ENCODE measurements at regions not wholly inside any gene's neighbourhood (a gene's known extent, or its start where the extent isn't known, plus 50 kb on each side); places are given as distances from the start of the nearest gene placed in this dataset.

DNA sequence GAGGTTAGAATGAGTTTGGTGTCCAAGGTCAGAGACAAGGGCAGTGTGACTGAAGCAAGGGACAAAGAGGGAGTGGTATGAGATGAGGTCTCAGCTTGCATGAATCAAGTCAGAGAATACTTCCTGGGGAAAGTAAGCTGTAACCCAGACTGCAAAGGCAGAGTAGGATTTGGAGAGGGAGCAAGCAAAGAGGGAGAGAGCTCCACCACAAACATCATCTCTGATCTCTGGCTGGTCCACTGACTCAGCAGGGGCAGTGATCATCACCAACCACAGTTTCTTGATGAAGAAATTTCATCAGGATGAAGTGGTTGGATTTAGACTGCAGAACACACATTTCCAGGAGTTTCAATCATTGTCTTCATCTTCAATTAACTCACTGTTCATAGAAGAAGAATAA, 54.9 kb upstream of the HMGXB4 start:
- Histone ChIP-seq H3K27me3 (no peaks in the 10 kb centered on the region), H3K4me1 (no peaks in the 10 kb centered on the region), H3K4me3 (no peak overlapping the region), H3K9me3 (no peaks in the 10 kb centered on the region), H3K36me3 (no peaks in the 10 kb centered on the region), H3K27ac (no peak overlapping the region)
- TF ChIP-seq, protein P1, sequence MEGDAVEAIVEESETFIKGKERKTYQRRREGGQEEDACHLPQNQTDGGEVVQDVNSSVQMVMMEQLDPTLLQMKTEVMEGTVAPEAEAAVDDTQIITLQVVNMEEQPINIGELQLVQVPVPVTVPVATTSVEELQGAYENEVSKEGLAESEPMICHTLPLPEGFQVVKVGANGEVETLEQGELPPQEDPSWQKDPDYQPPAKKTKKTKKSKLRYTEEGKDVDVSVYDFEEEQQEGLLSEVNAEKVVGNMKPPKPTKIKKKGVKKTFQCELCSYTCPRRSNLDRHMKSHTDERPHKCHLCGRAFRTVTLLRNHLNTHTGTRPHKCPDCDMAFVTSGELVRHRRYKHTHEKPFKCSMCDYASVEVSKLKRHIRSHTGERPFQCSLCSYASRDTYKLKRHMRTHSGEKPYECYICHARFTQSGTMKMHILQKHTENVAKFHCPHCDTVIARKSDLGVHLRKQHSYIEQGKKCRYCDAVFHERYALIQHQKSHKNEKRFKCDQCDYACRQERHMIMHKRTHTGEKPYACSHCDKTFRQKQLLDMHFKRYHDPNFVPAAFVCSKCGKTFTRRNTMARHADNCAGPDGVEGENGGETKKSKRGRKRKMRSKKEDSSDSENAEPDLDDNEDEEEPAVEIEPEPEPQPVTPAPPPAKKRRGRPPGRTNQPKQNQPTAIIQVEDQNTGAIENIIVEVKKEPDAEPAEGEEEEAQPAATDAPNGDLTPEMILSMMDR (IDR thresholded peaks at IDR 0.05) = no peak
- TF ChIP-seq POLR2A (IDR thresholded peaks at IDR 0.05) = no peak
- no peak for DNase-seq
- intact Hi-C loops (cut with DNase I; ENCODE audit: low total_unique reads) = no loop called here

DNA sequence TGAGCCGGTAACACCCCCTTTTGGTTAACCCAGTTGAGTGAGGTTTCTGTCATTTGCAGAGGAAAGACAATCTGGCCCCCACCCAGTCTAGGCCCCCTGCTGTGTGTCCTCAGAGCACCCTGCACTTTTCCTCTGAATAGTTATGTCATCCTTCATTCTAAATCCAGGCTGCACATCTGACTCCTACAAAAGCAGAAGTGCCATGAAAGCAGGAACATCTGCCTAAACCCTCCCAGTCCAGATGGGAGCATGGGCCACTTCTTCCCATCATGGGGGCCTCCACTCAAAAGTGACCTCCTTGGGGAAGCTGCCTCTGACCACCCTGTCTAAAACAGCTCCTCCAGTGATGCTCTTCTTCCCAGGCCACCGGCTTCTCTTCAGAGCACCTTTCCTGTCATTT, 53.7 kb upstream of the HMGXB4 start:
- TF ChIP-seq, protein P1 (IDR thresholded peaks at IDR 0.05) = no peak
- TF ChIP-seq POLR2A (IDR thresholded peaks at IDR 0.05) = no peak
- DNase-seq = no peak
- no peak overlapping the region for H3K27ac ChIP-seq
- no peaks in the 10 kb centered on the region for H3K36me3 ChIP-seq
- no peaks in the 10 kb centered on the region for H3K9me3 ChIP-seq
- no peaks in the 10 kb centered on the region for H3K27me3 ChIP-seq
- intact Hi-C loops (cut with DNase I; ENCODE audit: low total_unique reads) = no loop called here
- no peak overlapping the region for H3K4me3 ChIP-seq
- no peaks in the 10 kb centered on the region for H3K4me1 ChIP-seq

DNA sequence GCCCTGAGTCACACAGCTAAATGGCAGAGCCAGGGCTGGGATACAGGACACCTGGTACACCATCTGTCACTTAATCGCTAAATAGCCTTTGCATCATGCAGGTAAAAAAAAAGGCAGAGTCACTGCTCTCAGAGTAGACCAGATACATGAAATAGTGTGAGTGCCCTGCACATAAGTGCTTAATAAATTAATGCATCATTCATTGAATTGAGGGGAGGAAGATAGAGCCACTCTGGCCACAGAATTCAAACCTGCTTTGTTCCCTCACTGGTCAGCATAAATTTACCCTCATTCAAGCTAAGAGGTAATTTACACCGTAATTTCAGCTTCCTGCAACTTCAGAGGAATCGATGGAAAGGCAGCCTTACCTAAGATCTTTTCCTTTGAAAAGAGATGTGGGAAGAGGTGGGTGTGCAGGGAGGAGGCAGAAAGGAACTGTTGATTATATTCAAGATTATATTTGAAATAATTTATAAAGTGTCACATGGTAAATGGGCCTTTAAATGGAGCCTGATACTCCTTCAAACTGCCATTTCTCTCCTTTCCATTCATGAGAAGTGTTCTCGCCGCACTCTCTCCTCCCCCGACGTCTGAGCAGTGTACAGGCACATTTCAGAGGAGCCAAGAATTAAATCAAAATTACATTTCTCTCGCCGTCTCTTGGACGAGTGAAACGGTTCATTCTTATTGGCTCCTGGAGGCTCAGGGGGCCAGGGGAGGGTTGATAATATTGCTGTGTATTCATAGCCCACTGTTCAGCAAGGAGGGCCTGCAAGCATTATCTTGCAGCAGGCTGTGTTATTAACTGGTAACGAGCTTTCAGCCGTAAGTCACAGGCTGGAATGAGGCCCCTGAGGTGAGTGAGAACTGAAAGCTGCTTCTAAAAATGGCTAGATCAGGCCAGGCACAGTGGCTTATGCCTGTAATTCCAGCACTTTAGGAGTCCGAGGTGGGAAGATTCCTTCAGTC, 52.2 kb upstream of the HMGXB4 start:
- H3K4me3 ChIP-seq = no peak overlapping the region
- no peaks in the 10 kb centered on the region for H3K36me3 ChIP-seq
- no peaks in the 10 kb centered on the region for H3K4me1 ChIP-seq
- H3K27ac ChIP-seq = peak overlapping the region in 1 of 2 donors; percentile 36
- TF ChIP-seq POLR2A (IDR thresholded peaks at IDR 0.05) = no peak
- TF ChIP-seq, protein P1 (IDR thresholded peaks at IDR 0.05) = no peak
- H3K9me3 ChIP-seq = no peaks in the 10 kb centered on the region
- DNase-seq = no peak
- intact Hi-C loops (cut with DNase I; ENCODE audit: low total_unique reads) = no loop called here
- H3K27me3 ChIP-seq = no peaks in the 10 kb centered on the region

DNA sequence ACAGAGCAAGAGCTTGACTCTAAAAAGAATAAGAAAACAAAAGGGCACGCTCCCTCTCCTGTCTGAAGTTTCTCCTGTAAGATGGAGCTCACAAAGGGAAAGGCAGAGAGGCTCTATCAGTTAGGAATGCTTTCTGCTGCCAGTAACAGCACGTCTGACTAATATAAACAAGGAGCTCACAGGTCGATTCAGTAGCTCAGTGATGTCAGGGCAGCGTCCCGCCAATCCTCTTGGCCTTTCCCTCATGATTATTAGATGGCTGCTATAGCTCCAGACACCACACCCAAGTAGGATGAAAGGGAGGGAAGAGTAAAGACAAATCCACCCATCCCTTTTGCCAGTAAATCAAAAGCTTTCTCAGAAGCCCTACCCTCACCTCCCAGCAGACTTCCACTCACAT, 51.3 kb upstream of the HMGXB4 start:
- no peak overlapping the region for H3K4me3 ChIP-seq
- intact Hi-C loops (cut with DNase I; ENCODE audit: low total_unique reads) = no loop called here
- H3K27ac ChIP-seq = peak overlapping the region in 1 of 2 donors; percentile 36
- H3K9me3 ChIP-seq = no peaks in the 10 kb centered on the region
- no peaks in the 10 kb centered on the region for H3K4me1 ChIP-seq
- DNase-seq = no peak
- no peaks in the 10 kb centered on the region for H3K27me3 ChIP-seq
- TF ChIP-seq POLR2A (IDR thresholded peaks at IDR 0.05) = no peak
- TF ChIP-seq, protein P1 (IDR thresholded peaks at IDR 0.05) = no peak
- H3K36me3 ChIP-seq = no peaks in the 10 kb centered on the region

DNA sequence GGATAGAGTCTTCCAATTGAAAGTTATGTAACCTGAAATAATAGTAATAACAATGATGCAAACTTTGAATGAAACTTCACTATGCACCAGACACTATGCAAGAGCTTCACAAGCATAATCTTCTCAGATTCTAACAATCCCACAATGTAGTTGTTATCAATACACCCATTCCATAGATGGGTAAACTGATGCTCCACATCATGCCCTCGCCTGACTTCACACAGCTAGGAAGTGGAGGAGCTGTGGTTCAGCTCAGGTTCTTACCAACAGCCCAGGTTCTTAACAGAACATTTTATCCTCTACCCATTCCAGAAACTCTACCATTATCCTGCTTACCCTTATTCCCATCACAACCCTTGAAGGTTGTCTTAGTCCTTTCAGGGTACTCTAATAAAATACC, 50.4 kb upstream of the HMGXB4 start:
- intact Hi-C loops (cut with DNase I; ENCODE audit: low total_unique reads) = no loop called here
- H3K27ac ChIP-seq = no peak overlapping the region
- H3K4me3 ChIP-seq = no peak overlapping the region
- no peak for DNase-seq
- TF ChIP-seq, protein P1 (IDR thresholded peaks at IDR 0.05) = no peak
- TF ChIP-seq POLR2A (IDR thresholded peaks at IDR 0.05) = no peak
- no peaks in the 10 kb centered on the region for H3K36me3 ChIP-seq
- no peaks in the 10 kb centered on the region for H3K4me1 ChIP-seq
- no peaks in the 10 kb centered on the region for H3K27me3 ChIP-seq
- no peaks in the 10 kb centered on the region for H3K9me3 ChIP-seq
